Caki2 (cell line): ENCODE measurements at regions not wholly inside any gene's neighbourhood (a gene's known extent, or its start where the extent isn't known, plus 50 kb on each side); places are given as distances from the start of the nearest gene placed in this dataset.
"Not testable (repeated sequence)": the region's sequence is repeated elsewhere in the genome, so short reads cannot be mapped to it uniquely, and the experiment has no call there.

Experiments used
- DNase-seq: peaks from one replicate; pipeline ENCODE4 v3.0.0-alpha.2; 2015; ENCODE audit warnings: low read depth
- in situ Hi-C: cut with HindIII; loops from 2 replicates; pipeline ENCODE4 v1.10.0; 2016; ENCODE audit warnings: low sequenced_read_pairs, low pct_unique_long_range_greater_than_20kb, mixed read lengths

GRCh38 chr4:189619441-189620250 is 321.0 kb upstream of the FRG1 start:
- in situ Hi-C loops, DNase-seq: not testable (repeated sequence)

GRCh38 chr4:189622574-189622973 is 318.1 kb upstream of the FRG1 start:
- in situ Hi-C loops, DNase-seq: not testable (repeated sequence)

DNA sequence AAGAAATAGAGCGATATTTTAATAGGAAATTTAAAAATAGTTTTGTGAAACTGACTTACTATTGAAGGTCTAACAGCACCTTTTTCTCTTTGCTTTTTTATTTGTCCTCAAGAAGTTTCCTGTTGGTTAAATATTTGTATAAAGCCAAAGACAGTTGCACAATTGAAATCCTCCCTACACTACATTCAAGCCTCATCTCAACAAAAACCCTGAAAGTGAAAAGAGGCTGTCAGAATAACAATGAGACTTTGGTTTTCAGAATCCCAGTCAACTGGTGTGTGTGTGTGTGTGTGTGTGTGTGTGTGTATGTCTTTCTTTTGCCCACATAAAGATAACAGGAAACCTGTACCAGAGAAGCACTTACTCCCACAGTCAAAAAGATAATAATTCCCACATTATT is 313.6 kb upstream of the FRG1 start:
- in situ Hi-C loops, DNase-seq: not testable (repeated sequence)

DNA sequence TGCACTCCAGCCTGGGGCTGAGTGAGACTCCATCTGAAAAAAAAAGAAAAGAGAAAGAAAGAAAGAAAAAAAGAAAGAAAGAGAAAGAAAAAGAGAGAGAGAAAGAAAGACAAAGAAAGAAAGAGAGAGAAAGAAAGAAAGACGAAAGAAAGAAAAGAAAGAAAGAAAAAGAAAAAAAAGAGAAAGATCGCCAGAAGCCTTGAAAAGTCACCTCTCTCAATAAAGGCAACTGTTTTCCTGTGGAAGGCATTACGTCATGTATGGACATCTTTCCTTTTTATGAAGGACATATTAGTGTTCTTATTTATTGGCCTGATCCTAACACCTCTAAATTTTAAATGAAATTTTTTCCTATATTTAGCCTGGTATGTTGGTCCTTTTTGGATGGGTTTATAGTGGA is 310.9 kb upstream of the FRG1 start:
- not testable (repeated sequence) for DNase-seq

GRCh38 chr4:189630913-189631567 is 309.6 kb upstream of the FRG1 start:
- DNase-seq, in situ Hi-C loops: not testable (repeated sequence)

More for the DNA sequence above, 310.9 kb upstream of the FRG1 start:
- in situ Hi-C loops, result not testable (repeated sequence)

DNA sequence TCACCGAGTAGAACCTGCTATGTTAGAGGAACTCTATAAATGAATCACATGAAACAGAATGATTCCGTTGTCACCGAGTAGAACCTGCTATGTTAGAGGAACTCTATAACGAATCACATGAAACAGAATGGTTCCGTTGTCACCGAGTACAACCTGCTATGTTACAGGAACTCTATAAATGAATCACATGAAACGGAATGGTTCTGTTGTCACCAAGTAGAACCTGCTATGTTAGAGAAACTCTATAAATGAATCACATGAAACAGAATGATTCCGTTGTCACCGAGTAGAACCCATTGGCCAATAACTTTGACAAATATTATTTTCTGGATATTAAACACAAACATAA is 309.1 kb upstream of the FRG1 start:
- DNase-seq, in situ Hi-C loops: not testable (repeated sequence)

DNA sequence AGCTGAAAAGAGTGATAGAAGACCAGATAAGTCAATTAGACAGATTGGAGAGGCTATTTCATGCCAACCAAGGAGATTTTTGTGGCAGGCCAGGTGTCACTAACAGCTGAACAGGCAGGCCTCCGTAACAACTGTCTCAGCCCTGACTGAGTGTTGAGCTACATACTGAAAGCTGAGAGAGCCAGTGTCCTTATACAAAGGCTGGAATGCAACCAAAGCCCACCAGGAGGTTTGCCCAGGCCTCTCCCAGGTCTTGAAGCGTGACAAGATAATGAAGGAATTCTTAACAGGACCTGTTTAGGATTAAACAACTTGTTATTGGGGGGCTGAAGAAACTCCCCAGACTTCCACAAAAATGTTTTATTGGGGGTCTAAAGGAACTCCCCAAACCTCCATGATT is 290.2 kb upstream of the FRG1 start:
- DNase-seq, in situ Hi-C loops: not testable (repeated sequence)

DNA sequence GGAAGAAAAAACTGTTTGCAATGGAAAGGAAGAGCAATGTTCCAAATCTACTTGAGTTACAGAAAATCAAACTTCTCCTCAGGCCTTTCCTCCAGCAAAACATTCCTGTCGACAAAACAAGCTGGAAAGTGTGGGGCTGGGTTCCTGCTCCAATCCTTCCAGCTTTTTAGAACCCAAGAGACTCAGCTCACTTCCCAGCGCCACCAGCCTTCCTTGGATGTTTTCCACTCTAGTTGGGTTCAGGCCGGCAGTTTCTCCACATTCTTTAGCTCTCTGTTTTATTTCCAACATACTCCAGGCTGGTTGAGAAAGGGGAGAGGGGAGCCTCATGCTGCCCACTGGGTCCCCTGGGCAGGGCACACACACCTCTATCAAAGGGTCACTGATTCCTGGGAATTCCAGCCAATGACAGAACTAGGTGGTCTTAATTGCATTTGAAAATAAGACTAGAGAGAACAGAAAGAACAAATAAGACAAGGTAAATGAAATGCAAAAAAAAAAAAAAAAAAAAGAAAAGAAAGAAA is 287.5 kb upstream of the FRG1 start:
- DNase-seq, in situ Hi-C loops: not testable (repeated sequence)

DNA sequence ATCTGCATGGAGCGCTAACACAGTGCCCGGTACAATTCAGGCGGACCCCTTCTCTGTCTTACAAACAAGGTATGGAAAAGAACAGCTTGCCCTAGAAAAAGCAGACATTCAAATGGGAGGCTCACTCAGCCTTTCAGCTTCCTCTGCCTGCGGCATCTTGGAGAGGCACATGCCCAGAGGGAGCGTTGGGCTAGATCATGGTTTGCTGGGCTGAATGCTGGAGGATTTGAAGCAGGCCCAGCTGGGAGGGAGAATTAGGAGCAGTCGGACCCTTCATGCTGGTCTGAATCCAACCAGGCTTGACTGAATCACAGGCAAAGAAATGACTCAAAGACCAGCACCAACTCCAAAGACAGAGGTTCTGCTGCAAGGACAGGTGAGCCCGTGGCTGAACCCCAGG is 286.7 kb upstream of the FRG1 start:
- in situ Hi-C loops, result not testable (repeated sequence)

DNA sequence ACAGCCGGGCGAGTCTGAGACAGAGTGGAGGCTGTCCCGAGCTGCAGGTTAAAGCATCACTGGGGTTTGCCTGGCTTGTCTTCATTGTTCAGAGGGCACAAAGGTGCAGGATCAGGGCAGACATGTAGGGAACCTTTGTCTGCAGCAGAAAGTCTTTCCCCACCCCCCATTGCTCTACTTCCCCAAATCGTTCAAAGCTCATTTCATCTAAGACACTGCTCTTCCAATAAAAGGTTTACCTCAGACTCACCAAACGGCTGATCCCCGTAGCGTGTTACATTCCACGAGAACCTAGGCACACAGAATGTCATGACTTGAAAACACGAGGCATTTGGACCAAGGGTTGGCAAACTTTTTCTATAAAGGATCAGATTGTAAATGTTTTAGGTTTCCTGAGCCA is 286.3 kb upstream of the FRG1 start:
- in situ Hi-C loops, DNase-seq: not testable (repeated sequence)

More for the DNA sequence above, 286.7 kb upstream of the FRG1 start:
- not testable (repeated sequence) for DNase-seq

DNA sequence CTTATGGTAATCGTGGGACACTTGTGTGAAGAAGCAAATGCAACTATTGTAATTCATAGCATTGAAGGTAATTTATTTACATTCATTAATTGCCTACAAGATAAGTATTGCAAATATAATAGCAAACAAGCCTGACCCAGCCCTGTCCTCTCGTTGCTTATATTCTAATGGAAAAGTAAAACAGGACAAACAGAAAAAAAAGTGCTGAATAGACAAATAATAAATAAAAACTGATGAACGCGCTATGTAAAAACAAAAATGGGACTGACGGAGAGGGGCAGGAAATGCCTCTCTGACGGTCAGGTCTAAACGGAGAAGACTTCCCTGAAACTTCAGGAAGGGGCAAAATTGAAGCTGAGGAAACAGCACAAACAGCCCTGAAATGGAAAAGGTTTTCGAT is 284.9 kb upstream of the FRG1 start:
- in situ Hi-C loops, DNase-seq: not testable (repeated sequence)

- in situ Hi-C loops, result no loop called here
- no peak for DNase-seq
Observed at GRCh38 chr4:189656641-189657040, 284.0 kb upstream of the FRG1 start.

DNA sequence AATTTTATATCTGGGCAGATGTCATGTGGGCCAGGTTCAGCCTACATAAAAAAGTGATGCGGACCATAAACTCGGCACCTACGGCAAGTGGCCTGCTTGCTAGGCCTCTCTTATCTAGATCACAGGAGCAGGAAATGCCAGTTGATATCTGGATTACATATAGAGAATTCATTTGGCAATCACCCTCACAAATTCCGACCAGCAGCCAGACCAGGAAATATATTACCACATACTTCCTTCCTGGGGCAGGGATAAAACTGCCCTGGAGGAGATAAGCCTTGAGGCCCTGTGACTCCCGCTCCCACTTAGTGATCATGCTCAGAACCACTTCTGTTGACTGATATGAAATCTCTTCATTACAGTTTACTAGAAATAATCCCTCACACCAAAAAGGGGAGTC is 282.4 kb upstream of the FRG1 start:
- in situ Hi-C loops, DNase-seq: not testable (repeated sequence)

DNA sequence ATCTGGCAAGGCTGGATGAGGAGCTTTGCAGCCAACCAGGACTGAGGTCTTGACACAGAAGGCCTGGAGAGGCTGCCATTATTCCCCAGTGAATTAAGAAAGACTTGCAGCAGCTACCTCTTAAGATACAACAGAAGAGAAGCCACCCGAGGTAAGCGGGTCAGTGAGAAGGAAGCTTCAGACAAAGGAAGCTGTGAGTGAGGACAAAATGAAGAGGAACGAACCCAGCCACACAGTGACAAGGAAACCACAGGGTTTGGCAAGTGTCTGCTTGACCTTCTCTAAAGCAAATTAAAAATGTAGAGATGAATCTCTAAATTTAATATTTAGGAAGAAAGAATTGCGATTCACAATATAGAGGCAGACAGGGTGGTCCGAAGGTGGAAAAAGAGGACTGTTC is 281.8 kb upstream of the FRG1 start:
- in situ Hi-C loops, DNase-seq: not testable (repeated sequence)

GRCh38 chr4:189659287-189659686 is 281.4 kb upstream of the FRG1 start:
- no peak for DNase-seq
- in situ Hi-C loops, result no loop called here

GRCh38 chr4:189660722-189661360 is 279.8 kb upstream of the FRG1 start:
- in situ Hi-C loops, result no loop called here

DNA sequence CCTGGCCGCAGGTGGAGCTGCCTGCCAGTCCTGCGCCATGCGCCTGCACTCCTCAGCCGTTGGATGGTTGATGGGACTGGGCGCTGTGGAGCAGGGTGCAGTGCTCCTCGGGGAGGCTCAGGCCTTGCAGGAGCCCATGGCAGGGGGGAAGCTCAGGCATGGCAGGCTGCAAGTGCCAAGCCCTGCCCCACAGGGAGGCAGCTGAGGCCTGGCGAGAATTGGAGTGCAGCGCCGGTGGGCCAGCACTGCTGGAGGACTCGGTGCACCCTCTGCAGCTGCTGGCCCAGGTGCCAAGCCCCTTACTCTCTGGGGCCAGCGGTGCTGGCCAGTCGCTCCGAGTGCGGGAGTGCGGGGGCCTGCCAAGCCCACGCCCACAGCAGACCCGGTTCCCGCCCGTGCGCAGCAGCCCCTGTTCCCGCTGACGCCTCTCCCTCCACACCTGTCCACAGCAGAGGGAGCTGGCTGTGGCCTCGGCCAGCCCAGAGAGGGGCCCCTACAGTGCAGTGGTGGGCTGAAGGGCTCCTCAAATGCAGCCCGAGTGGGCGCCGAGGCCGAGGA is 275.9 kb upstream of the FRG1 start:
- no peak for DNase-seq
- in situ Hi-C loops, result no loop called here

More at GRCh38 chr4:189660722-189661360, 279.8 kb upstream of the FRG1 start:
- DNase-seq, result no peak

DNA sequence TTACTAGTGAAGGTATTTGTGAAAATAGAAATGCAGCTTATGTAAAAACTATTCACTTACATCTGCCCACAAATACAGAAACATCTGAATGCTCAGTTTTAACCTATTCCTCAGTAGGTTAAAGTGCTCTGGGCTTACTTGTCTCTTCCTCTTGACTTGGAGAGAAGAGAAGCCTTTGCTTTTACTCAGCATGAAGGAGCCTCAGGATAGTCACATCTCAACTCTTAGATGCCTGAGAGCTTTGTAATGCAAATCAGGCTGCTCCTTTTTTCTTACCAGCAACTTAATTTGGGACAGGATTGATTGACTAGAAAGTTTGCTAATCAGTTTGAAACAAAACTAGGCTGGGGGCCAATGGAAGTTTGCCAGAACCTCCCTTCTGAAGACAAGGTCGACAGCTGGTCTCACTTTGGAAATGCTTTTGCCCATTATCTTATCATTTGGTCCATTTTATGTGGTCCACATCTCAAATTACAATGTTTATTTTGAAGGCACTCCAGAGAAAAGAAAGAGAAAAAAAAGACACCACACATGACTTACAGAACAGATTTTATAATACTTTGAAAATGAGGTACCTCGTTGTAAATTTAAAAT is 274.9 kb upstream of the FRG1 start:
- DNase-seq, in situ Hi-C loops: not testable (repeated sequence)
